ENCODE measurements at regions not wholly inside any gene's neighbourhood (a gene's known extent, or its start where the extent isn't known, plus 50 kb on each side); places are given as distances from the start of the nearest gene placed in this dataset.

DNA sequence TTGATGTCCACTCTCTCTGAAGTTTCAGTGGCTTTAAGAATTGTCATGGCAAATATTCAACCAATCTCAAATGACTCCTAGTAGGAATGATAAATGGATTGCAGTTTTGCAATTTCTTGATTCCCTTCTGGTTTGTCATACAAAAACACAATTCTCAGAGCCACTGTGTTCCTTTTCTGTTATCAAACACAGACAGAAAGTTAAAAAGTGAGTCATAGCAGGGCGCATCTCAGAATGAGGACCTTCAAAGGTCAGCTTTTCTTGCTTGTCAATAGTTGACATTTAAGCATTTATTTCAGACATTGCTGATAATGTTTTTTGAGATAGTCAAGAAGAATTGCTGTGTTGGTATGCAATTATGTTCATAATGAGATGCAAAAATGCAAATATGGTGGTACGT lies 405.9 kb downstream of the NR2F2 start:
- no peak for ATAC-seq
- H3K4me1 Mint-ChIP-seq, result no peaks in the 10 kb centered on the region
- no peak for DNase-seq
- H3K27ac Mint-ChIP-seq, result no peak overlapping the region
- no peaks in the 10 kb centered on the region for H3K27me3 Mint-ChIP-seq
- H3K36me3 Mint-ChIP-seq (ENCODE audit: low read depth), result no peaks in the 10 kb centered on the region
- no peak overlapping the region for H3K4me3 Mint-ChIP-seq
- H3K9me3 ChIP-seq (ENCODE audit: control insufficient read depth, low read length, poor library complexity, severe bottlenecking), result peaks cover 2% of the 10 kb centered on the region

DNA sequence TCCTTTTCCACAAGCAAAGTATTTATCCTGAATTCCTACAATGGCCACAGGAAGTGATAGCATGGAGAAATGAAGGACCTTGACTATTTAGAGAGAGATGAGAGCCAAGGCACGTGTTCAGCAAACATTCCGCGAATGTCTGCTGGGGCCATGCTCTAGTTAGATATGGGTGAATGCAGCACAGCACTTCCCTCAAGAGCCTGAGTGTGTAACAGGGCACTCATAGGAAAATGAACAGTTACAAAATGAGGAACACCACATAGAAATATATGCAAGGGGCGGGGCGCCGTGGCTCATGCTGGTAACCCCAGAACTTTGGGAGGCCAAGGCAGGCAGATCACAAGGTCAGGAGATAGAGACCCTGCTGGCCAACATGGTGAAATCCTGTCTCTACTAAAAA lies 406.9 kb downstream of the NR2F2 start:
- DNase-seq (no peak), ATAC-seq (no peak)
- H3K4me3 Mint-ChIP-seq, result no peak overlapping the region
- no peak overlapping the region for H3K27ac Mint-ChIP-seq
- H3K27me3 Mint-ChIP-seq, result no peaks in the 10 kb centered on the region
- no peaks in the 10 kb centered on the region for H3K36me3 Mint-ChIP-seq (ENCODE audit: low read depth)
- no peaks in the 10 kb centered on the region for H3K4me1 Mint-ChIP-seq
- H3K9me3 ChIP-seq (ENCODE audit: control insufficient read depth, low read length, poor library complexity, severe bottlenecking), result no peaks in the 10 kb centered on the region

DNA sequence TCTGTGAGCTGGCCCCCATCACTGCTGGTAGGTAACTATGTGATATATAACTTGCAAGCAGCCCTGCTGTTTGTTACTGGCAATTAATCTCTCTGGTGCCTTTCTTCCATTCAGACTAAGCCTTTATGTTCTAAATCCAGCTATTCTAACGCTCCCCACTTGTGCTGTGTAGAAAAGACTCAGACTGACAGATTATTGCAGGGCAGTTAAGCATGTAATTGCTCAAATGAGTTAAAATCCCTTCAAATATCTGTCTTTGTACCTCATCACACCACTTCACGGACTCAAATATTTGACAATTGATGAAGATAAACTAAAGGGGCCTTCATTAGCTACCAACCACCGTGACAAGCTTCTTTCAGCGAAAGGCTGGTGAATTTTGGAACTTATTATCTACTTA lies 416.2 kb downstream of the NR2F2 start:
- Mint-ChIP-seq H3K27ac (no peak overlapping the region), H3K4me1 (no peaks in the 10 kb centered on the region), H3K36me3 (ENCODE audit: low read depth) (no peaks in the 10 kb centered on the region), H3K27me3 (no peaks in the 10 kb centered on the region), H3K4me3 (no peak overlapping the region)
- H3K9me3 ChIP-seq (ENCODE audit: control insufficient read depth, low read length, poor library complexity, severe bottlenecking), result no peaks in the 10 kb centered on the region
- ATAC-seq, result no peak
- DNase-seq, result no peak

DNA sequence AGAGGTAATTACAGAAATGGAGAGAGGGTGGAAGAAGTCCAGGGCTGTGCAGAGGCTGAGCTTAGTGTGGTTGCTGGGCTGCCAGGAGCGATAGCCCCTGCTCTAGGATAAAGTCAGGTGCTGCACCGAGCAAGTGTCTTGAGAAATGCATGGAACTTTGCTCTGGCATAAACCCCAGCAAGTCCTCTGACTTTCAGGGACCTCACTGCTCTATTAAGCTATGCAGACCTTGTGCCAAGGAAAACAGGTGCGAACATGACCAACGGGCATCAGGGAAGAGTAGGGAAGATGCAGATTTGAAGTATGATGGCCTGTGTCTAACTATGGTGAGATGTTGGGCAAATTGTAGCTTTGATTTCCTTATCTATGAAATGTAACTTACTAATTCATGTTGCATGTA lies 416.8 kb downstream of the NR2F2 start:
- no peak overlapping the region for H3K4me3 Mint-ChIP-seq
- H3K4me1 Mint-ChIP-seq, result no peaks in the 10 kb centered on the region
- no peak for DNase-seq
- H3K9me3 ChIP-seq (ENCODE audit: control insufficient read depth, low read length, poor library complexity, severe bottlenecking), result no peaks in the 10 kb centered on the region
- no peaks in the 10 kb centered on the region for H3K27me3 Mint-ChIP-seq
- H3K36me3 Mint-ChIP-seq (ENCODE audit: low read depth), result no peaks in the 10 kb centered on the region
- ATAC-seq, result no peak
- no peak overlapping the region for H3K27ac Mint-ChIP-seq

DNA sequence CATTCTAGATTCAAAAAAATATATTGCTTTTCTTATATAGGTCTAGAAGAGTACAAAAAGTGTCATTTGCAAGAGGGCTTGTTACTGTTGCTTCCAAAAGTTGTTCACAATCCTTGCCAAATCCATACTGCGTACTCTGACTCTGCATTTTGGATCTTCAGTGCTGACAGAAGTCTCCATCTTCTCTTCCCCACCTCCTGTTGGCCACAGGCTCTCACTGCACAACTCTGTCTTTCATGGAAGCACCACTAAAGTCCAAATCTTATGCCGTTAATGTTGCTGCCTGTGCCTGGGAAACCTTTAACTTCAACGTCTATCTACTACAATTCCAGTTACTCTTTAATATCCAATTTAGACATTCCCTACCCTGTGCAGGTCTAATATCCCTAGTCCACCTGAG lies 419.9 kb downstream of the NR2F2 start:
- no peaks in the 10 kb centered on the region for H3K27me3 Mint-ChIP-seq
- no peaks in the 10 kb centered on the region for H3K9me3 ChIP-seq (ENCODE audit: control insufficient read depth, low read length, poor library complexity, severe bottlenecking)
- ATAC-seq (no peak), DNase-seq (no peak)
- H3K4me3 Mint-ChIP-seq, result no peak overlapping the region
- H3K27ac Mint-ChIP-seq, result no peak overlapping the region
- no peaks in the 10 kb centered on the region for H3K36me3 Mint-ChIP-seq (ENCODE audit: low read depth)
- H3K4me1 Mint-ChIP-seq, result no peaks in the 10 kb centered on the region

DNA sequence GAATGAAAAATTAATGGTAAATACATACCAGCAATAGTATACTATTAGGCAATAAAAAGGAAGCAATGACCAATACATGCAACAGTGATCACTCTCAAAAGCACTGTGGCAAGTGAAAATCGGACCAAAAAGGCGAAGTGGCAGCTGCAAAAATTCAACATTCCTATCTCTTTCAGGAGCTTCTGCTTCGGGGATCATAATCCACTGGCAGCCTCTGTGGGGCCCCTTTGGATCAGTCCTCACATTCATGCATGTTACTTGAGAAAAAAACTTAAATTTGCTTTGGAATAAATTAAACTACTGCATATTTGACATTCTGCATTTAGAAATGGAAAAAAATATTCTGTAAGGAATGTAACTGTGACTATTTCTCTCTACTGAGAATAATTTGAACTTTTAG lies 425.6 kb downstream of the NR2F2 start:
- DNase-seq (no peak), ATAC-seq (no peak)
- H3K36me3 Mint-ChIP-seq (ENCODE audit: low read depth), result no peaks in the 10 kb centered on the region
- no peaks in the 10 kb centered on the region for H3K27me3 Mint-ChIP-seq
- no peaks in the 10 kb centered on the region for H3K9me3 ChIP-seq (ENCODE audit: control insufficient read depth, low read length, poor library complexity, severe bottlenecking)
- H3K4me1 Mint-ChIP-seq, result no peaks in the 10 kb centered on the region
- H3K4me3 Mint-ChIP-seq, result no peak overlapping the region
- no peak overlapping the region for H3K27ac Mint-ChIP-seq

DNA sequence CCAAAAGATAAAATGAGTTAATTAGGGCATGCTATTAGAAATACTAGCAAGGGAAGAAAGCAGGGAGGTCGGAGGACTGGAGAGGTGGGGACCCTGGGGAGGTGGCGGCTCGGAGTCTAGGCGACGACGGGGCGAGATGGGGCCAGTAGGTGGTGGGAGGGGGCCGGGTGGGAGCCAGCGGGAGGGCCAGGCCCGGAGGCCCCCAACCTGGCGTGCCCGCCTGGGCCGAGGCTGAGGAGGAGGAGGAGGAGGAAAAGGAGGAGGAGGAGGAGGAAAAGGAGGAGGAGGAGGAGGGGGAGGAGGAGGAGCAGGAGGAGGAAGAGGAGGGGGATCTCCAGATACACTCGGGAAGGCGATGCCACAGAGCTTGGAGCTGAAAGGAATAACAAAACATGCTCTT lies 426.2 kb downstream of the NR2F2 start:
- no peak for ATAC-seq
- H3K27ac Mint-ChIP-seq, result no peak overlapping the region
- H3K4me3 Mint-ChIP-seq, result no peak overlapping the region
- H3K9me3 ChIP-seq (ENCODE audit: control insufficient read depth, low read length, poor library complexity, severe bottlenecking), result no peaks in the 10 kb centered on the region
- no peaks in the 10 kb centered on the region for H3K27me3 Mint-ChIP-seq
- H3K4me1 Mint-ChIP-seq, result no peaks in the 10 kb centered on the region
- no peaks in the 10 kb centered on the region for H3K36me3 Mint-ChIP-seq (ENCODE audit: low read depth)
- no peak for DNase-seq

DNA sequence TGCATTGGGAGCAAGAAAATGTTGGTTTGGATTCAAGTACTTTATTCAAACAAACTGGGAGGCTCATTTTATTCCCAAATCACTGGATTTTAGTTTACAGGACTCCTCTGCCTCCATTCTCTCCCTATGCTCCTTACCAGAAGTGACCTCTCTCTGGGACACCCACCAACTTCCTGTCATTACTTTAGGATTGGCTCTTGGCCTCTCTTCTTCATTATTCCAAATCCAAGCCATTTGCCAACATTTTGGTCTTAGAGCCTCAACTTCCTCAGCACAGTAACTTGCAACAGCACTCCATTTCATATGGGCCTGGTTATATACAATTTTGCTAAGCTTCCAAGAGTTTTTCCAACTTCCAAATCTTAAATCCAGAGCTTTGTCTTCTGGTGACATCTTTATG lies 432.1 kb downstream of the NR2F2 start:
- Mint-ChIP-seq H3K27ac (no peak overlapping the region), H3K4me1 (no peaks in the 10 kb centered on the region), H3K27me3 (no peaks in the 10 kb centered on the region), H3K4me3 (no peak overlapping the region), H3K36me3 (ENCODE audit: low read depth) (no peaks in the 10 kb centered on the region)
- ATAC-seq (no peak), DNase-seq (no peak)
- H3K9me3 ChIP-seq (ENCODE audit: control insufficient read depth, low read length, poor library complexity, severe bottlenecking), result no peaks in the 10 kb centered on the region

DNA sequence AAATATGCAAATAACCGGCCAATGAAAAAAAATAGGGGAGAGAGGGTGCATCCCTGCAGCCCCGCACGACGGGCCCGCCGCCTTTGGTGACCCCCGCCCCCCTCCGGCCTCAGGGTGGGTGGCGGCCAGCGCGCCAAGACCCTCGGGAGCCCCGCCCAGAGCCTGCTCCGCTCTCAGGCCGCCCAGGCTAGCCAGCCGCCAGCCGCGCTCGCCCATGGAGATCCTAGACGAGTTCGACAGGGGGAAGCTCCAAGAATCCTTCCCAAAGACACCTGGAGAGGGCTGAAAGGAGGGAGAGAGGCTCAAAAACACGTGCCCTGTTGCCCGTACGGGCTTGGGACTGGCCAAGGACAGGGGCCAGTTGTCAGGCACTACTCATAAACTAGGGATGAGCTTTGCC lies 434.0 kb downstream of the NR2F2 start:
- Mint-ChIP-seq H3K27ac (no peak overlapping the region), H3K36me3 (ENCODE audit: low read depth) (no peaks in the 10 kb centered on the region), H3K27me3 (no peaks in the 10 kb centered on the region), H3K4me1 (no peaks in the 10 kb centered on the region), H3K4me3 (no peak overlapping the region)
- H3K9me3 ChIP-seq (ENCODE audit: control insufficient read depth, low read length, poor library complexity, severe bottlenecking), result no peaks in the 10 kb centered on the region
- DNase-seq, result no peak
- no peak for ATAC-seq

DNA sequence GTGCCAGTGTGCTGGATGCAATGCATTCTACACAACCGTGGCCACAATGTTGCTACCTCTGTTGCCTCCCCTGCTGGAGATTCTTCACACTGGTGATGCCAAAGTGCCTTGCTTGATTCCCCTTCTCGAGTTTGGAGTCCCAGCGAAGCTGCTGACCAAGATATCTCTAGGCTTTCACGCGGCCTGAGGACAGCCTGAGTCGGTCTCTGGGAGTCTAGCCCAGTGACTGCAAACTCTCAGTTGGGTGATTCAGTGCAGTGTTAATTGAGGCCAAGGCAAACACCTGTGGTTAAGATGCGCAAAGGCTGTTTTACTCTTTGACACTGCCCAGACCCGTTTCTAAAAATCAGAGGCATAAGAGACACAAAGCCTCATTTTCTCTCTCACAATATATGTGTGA lies 434.4 kb downstream of the NR2F2 start:
- DNase-seq (no peak), ATAC-seq (no peak)
- Mint-ChIP-seq H3K4me3 (no peak overlapping the region), H3K4me1 (no peaks in the 10 kb centered on the region), H3K36me3 (ENCODE audit: low read depth) (peaks cover 2% of the 10 kb centered on the region), H3K27me3 (no peaks in the 10 kb centered on the region), H3K27ac (no peak overlapping the region)
- H3K9me3 ChIP-seq (ENCODE audit: control insufficient read depth, low read length, poor library complexity, severe bottlenecking), result no peaks in the 10 kb centered on the region

DNA sequence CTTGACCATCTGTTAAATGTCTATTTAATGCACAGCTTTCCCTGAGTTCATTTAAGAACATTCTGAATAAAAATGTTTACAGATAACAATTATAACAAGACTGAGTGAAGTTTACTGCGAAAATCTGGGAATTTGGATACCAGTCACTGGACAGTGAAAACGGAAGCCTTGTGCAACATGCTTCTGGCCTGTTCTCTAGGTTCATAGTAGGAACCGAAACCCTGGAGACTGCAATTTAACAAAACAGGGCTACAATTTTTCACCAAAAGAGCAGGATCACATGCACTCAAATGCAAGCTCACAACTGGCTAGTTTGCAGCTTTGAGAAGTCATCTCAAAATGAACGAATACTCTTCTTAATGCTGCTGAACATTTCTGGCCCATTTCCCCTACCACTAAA lies 435.9 kb downstream of the NR2F2 start:
- Mint-ChIP-seq H3K27me3 (no peaks in the 10 kb centered on the region), H3K36me3 (ENCODE audit: low read depth) (peaks cover 2% of the 10 kb centered on the region), H3K4me1 (no peaks in the 10 kb centered on the region), H3K27ac (no peak overlapping the region), H3K4me3 (no peak overlapping the region)
- ATAC-seq (no peak), DNase-seq (no peak)
- no peaks in the 10 kb centered on the region for H3K9me3 ChIP-seq (ENCODE audit: control insufficient read depth, low read length, poor library complexity, severe bottlenecking)

DNA sequence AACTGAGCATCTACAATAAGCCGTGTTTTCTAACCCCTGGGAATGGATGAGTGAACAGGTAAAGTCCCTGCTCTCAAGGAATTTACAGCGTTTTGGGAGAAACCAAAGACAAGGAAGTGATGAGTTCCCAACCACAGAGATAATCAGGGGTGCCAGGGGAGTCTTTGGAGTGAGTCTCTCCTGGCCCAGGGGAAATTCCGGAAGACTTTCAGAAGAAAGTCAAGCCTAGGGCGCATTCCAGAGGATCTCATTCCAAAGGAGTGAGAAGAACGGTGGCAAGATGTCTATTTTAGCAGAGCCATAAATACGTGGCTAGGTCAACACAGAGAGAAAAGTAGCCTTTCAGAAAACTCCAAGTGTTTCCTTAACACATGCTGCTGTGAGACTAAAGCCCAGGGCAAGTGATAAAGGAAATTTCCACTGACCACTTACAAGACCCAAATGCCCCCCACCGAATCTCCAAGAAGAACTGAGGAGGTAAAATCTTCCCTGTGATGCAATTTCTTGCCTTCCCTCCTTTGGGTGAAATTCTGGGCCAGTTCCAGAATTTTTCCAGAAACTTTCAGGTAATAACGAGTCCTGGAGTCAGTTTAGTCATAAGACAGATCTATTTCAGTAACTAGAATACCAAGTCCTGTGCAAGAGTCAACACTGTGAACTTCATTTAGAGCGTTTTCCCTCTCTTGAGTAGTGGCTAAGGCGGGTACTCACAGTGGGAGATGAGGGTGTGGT lies 437.4 kb downstream of the NR2F2 start:
- no peaks in the 10 kb centered on the region for H3K9me3 ChIP-seq (ENCODE audit: control insufficient read depth, low read length, poor library complexity, severe bottlenecking)
- no peak for DNase-seq
- Mint-ChIP-seq H3K4me3 (no peak overlapping the region), H3K36me3 (ENCODE audit: low read depth) (peaks cover 2% of the 10 kb centered on the region), H3K4me1 (no peaks in the 10 kb centered on the region), H3K27me3 (no peaks in the 10 kb centered on the region), H3K27ac (no peak overlapping the region)
- ATAC-seq, result no peak

DNA sequence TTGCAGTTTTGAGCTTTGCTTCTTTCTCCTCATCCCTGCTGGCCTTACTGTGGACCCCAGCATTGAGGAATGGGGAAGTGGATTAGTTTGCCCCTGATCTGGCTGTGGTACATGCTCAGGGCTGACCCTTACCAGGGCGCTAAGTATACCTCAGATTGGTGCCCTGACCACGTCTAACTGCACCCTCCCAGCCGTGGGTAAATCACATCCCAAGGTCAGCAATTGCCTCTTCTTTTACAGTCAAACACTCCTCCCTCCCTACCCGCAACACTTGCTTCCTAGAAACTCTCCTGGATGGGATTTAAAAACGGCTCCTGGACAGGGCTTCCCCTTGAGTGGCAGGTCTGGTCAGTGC lies 437.9 kb downstream of the NR2F2 start:
- Mint-ChIP-seq H3K4me1 (no peaks in the 10 kb centered on the region), H3K27me3 (no peaks in the 10 kb centered on the region), H3K4me3 (no peak overlapping the region), H3K36me3 (ENCODE audit: low read depth) (peaks cover 2% of the 10 kb centered on the region), H3K27ac (no peak overlapping the region)
- H3K9me3 ChIP-seq (ENCODE audit: control insufficient read depth, low read length, poor library complexity, severe bottlenecking), result no peaks in the 10 kb centered on the region
- DNase-seq (no peak), ATAC-seq (no peak)

DNA sequence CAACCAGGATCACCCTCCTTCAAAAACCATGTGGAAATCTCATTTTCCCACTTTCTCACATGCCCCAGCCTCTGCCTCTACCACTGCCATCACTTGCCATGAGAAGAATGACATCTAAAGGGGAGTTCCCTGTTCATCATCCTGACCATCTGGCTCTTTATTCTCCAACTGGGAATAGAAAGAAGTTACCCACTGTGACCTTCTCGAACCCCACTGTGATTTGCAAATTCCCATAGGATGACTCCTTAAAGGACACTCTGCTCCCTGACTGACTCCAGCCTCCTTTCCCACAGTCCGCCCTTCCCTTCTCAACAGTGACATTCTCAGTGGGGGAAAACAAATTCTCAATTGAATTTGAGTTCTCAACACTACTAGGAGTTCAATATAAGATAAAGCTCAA lies 440.5 kb downstream of the NR2F2 start:
- Mint-ChIP-seq H3K4me3 (no peak overlapping the region), H3K36me3 (ENCODE audit: low read depth) (peaks cover 2% of the 10 kb centered on the region), H3K4me1 (no peaks in the 10 kb centered on the region), H3K27ac (no peak overlapping the region), H3K27me3 (no peaks in the 10 kb centered on the region)
- ATAC-seq, result no peak
- no peaks in the 10 kb centered on the region for H3K9me3 ChIP-seq (ENCODE audit: control insufficient read depth, low read length, poor library complexity, severe bottlenecking)
- DNase-seq, result no peak
